Stimulated activated CD4-positive, alpha-beta T cell treated with anti-CD3 and anti-CD28 coated beads, Interleukin-2, amount 100 ng/mL, for 24 hours (primary cell): ENCODE measurements at regions not wholly inside any gene's neighbourhood (a gene's known extent, or its start where the extent isn't known, plus 50 kb on each side); places are given as distances from the start of the nearest gene placed in this dataset.

Experiments
- DNase-seq, 2 donors: peaks; one replicate each; pipeline ENCODE4 v3.0.0-alpha.2; 2020

- DNase-seq, result no peak
These were observed 128.1 kb upstream of the RXFP2 start for GRCh38 chr13:31611214-31611613.

- DNase-seq, result no peak
These were observed 125.3 kb upstream of the RXFP2 start for GRCh38 chr13:31614073-31614472.

- no peak for DNase-seq
These were observed 124.6 kb upstream of the RXFP2 start for GRCh38 chr13:31614704-31615103.

GRCh38 chr13:31625115-31625514 lies 114.2 kb upstream of the RXFP2 start:
- no peak for DNase-seq

- no peak for DNase-seq
These were observed 112.1 kb upstream of the RXFP2 start for GRCh38 chr13:31627097-31627845.

- no peak for DNase-seq
These were observed 110.1 kb upstream of the RXFP2 start for GRCh38 chr13:31629085-31629780.

GRCh38 chr13:31631071-31631470 lies 108.3 kb upstream of the RXFP2 start:
- DNase-seq, result no peak

- no peak for DNase-seq
These were observed 107.6 kb upstream of the RXFP2 start for GRCh38 chr13:31631746-31632145.

GRCh38 chr13:31638577-31638976 lies 100.7 kb upstream of the RXFP2 start:
- no peak for DNase-seq

GRCh38 chr13:31639443-31640163 lies 99.7 kb upstream of the RXFP2 start:
- DNase-seq, result no peak

GRCh38 chr13:31649766-31650165 lies 89.6 kb upstream of the RXFP2 start:
- DNase-seq, result no peak

- no peak for DNase-seq
These were observed 85.6 kb upstream of the RXFP2 start for GRCh38 chr13:31653730-31654129.

- no peak for DNase-seq
These were observed 75.3 kb upstream of the RXFP2 start for GRCh38 chr13:31663880-31664585.

GRCh38 chr13:31670831-31671617 lies 68.3 kb upstream of the RXFP2 start:
- DNase-seq, result no peak

- no peak for DNase-seq
These were observed 65.3 kb upstream of the RXFP2 start for GRCh38 chr13:31674051-31674450.

- no peak for DNase-seq
These were observed 63.8 kb upstream of the RXFP2 start for GRCh38 chr13:31675440-31675953.

GRCh38 chr13:31681133-31681532 lies 58.2 kb upstream of the RXFP2 start:
- no peak for DNase-seq

GRCh38 chr13:31684466-31684865 lies 54.9 kb upstream of the RXFP2 start:
- no peak for DNase-seq

GRCh38 chr13:31686670-31687425 lies 52.5 kb upstream of the RXFP2 start:
- no peak for DNase-seq
